Right lung (tissue), 2 donors: ENCODE measurements at regions not wholly inside any gene's neighbourhood (a gene's known extent, or its start where the extent isn't known, plus 50 kb on each side); places are given as distances from the start of the nearest gene placed in this dataset.

Experiments
- DNase-seq, 2 donors: peaks; one replicate each; pipeline ENCODE4 v3.0.0-alpha.2; 2013

- peak in 1 of 2 donors; percentile 3 for DNase-seq
Measured at GRCh38 chr3:86175593-86176444, 815.1 kb downstream of the VGLL3 start.

DNA sequence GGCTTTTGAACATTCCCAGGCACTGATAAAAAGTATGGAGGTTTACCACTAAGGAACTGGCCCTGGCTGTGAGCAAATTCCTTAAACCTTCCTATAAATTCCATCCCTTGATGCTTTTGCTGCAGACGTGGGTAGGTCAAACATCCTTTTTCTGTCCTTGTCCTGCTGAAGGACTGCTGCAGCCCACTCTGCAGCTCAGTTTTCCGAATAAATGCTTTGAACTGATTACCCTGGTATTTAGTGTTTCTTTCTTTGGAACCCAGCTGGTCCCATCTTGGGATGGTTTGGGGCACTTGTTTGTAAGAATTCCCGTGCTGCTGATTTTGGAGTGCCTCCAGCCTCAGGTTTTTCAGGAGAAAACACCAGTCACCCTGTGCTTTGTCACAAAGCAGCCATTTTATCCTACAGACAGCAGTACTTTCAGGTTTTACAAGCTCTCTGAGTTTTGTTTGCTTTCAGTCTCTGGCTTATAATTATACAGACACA lies 815.9 kb downstream of the VGLL3 start:
- peak in 1 of 2 donors; percentile 3 for DNase-seq

DNA sequence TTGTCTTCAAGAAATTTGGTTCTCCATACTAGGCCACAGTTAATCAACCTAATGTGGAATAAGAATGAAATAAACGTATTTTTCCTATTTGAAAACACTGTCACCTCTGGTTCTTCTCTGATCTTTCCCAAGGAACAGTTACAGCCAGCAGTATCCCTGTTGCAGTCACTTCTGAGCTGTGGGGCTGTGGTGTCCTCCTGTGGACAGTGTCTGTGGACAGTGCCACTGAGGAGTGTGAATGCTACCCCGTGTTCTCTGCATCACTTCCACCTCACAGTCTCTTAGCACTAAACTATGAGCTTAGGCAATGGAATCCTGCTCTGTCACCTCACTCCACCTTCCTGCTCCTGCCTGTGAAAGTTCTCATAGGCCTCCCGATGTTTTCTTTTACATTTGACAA lies 817.5 kb downstream of the VGLL3 start:
- no peak for DNase-seq

DNA sequence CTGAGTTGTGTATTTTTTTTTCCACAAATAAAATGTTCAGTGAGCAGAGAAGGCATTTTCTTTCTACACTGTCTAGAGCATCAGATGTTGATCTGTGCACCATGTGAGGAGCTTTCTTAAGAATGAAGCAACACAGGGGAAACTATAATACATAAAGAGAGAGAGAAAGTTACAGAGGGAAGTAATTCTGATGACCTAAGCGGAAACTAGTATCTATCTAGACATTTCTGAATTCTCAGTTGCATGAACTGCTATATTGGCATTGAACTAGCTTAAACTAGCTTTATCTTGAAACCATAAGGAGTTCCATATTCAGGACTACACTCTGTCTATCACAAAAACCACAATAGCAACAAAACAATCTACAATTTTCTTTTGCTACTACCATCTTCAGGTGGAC lies 822.4 kb downstream of the VGLL3 start:
- no peak for DNase-seq

GRCh38 chr3:86162521-86162920 lies 828.4 kb downstream of the VGLL3 start:
- DNase-seq = no peak

DNA sequence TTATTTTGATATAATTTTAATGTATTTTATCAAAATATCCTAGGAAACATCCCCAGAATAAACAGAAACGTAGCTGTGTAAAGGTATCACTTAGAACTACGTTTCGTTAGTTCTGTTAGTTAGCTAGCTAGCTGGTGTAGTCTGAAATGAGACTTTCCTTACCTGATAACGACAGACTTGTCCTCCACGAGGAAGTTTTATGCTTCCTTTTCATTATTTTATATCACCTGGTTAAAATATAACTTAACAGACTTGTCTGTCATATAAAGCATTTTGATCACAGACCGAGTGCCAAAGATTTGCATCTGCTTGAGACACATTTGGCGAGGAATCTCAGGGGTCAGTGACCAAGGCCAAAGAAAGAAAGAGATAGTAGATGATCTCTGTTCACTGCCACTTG lies 829.5 kb downstream of the VGLL3 start:
- DNase-seq = no peak

DNA sequence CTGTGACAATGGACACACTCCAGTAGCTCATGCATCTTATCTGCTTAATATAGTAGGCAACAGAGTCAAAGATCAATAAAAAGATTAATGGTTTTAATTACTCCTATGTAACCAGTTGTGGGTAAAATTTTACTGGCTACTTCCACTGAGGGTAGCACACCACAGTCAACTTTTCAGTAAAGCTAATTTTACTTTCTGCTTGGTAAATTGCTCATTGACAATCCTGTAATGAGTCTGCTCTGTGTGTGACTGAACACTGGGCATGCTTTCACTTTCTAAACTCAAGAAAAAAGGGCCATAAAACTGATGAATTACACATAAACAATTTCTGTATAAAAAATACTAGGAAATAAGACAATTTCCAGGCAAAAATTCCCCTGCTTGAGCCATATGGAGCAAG lies 838.3 kb downstream of the VGLL3 start:
- no peak for DNase-seq

DNA sequence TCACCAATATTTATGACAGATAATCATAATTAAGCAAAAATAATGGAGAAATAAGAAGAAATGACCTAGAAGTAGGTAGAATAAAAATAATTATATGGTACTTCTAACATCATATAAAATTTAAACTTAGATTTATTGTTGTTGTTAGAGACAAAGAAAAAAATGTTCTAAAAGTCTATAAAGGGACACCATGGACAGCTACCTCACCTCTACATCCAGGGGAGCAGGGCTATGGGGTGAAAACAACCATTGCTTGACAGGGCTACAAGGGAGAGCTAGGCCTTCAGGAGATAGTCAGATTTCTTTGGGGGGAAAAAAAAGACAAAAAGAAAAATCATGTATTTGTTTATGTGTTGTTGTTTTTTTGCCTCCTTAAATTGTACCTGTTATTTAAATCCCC lies 841.9 kb downstream of the VGLL3 start:
- DNase-seq = no peak

GRCh38 chr3:86147119-86147518 lies 843.8 kb downstream of the VGLL3 start:
- no peak for DNase-seq

DNA sequence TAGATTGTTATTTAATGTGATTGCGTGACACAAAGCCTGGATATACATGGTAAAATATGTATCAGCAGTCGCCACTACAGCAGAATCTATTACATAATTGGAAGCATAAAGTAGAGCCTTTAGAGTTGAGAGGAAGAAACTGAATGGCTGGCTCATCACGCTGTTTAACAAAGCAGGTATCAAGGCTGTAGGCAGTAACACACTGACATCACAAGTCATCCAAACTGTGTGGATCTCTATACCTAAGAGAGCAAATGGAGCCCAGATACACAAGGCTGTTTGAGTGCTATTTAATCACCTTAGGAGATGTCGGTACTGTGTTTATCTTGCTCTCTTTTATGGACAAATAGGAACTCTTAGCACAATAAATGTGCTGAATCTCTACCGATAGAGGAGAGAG lies 864.4 kb downstream of the VGLL3 start:
- DNase-seq = no peak
